Stimulated activated CD8-positive, alpha-beta memory T cell treated with anti-CD3 and anti-CD28 coated beads, Interleukin-4, amount 100 ng/mL, for 24 hours (primary cell): ENCODE measurements at regions not wholly inside any gene's neighbourhood (a gene's known extent, or its start where the extent isn't known, plus 50 kb on each side); places are given as distances from the start of the nearest gene placed in this dataset.

Source experiments
- DNase-seq: peaks from one replicate; pipeline ENCODE4 v3.0.0-alpha.2; 2020; ENCODE audit warnings: low read depth

GRCh38 chr13:74485757-74486156 is 351.6 kb upstream of the KLF12 start:
- no peak for DNase-seq

GRCh38 chr13:74479124-74479523 is 344.9 kb upstream of the KLF12 start:
- no peak for DNase-seq

- no peak for DNase-seq
These were observed 342.6 kb upstream of the KLF12 start for GRCh38 chr13:74476788-74477187.

- DNase-seq = no peak
These were observed 342.2 kb upstream of the KLF12 start for GRCh38 chr13:74476365-74476764.

- no peak for DNase-seq
These were observed 332.7 kb upstream of the KLF12 start for GRCh38 chr13:74466864-74467263.

GRCh38 chr13:74466020-74466419 is 331.8 kb upstream of the KLF12 start:
- no peak for DNase-seq

- no peak for DNase-seq
These were observed 331.1 kb upstream of the KLF12 start for GRCh38 chr13:74465271-74465670.

- no peak for DNase-seq
These were observed 330.5 kb upstream of the KLF12 start for GRCh38 chr13:74464670-74465069.

GRCh38 chr13:74461011-74461410 is 326.8 kb upstream of the KLF12 start:
- no peak for DNase-seq

GRCh38 chr13:74452881-74453280 is 318.7 kb upstream of the KLF12 start:
- DNase-seq = no peak

GRCh38 chr13:74452176-74452575 is 318.0 kb upstream of the KLF12 start:
- no peak for DNase-seq

- DNase-seq = no peak
These were observed 316.8 kb upstream of the KLF12 start for GRCh38 chr13:74450964-74451363.

GRCh38 chr13:74450525-74450845 is 316.3 kb upstream of the KLF12 start:
- no peak for DNase-seq

GRCh38 chr13:74449811-74450524 is 315.8 kb upstream of the KLF12 start:
- DNase-seq = no peak

- DNase-seq = no peak
These were observed 310.8 kb upstream of the KLF12 start for GRCh38 chr13:74444864-74445479.

GRCh38 chr13:74444161-74444571 is 310.0 kb upstream of the KLF12 start:
- no peak for DNase-seq

- no peak for DNase-seq
These were observed 309.4 kb upstream of the KLF12 start for GRCh38 chr13:74443631-74444030.

GRCh38 chr13:74442751-74443150 is 308.5 kb upstream of the KLF12 start:
- DNase-seq = no peak

GRCh38 chr13:74438901-74439300 is 304.7 kb upstream of the KLF12 start:
- no peak for DNase-seq

- no peak for DNase-seq
These were observed 300.6 kb upstream of the KLF12 start for GRCh38 chr13:74434782-74435181.

- no peak for DNase-seq
These were observed 290.3 kb upstream of the KLF12 start for GRCh38 chr13:74424455-74424854.

GRCh38 chr13:74423434-74423833 is 289.2 kb upstream of the KLF12 start:
- DNase-seq = no peak

- DNase-seq = no peak
These were observed 280.3 kb upstream of the KLF12 start for GRCh38 chr13:74414458-74414857.

GRCh38 chr13:74413482-74413881 is 279.3 kb upstream of the KLF12 start:
- no peak for DNase-seq
